Esophagus squamous epithelium (tissue), 5 donors: ENCODE measurements at regions not wholly inside any gene's neighbourhood (a gene's known extent, or its start where the extent isn't known, plus 50 kb on each side); places are given as distances from the start of the nearest gene placed in this dataset.

Experiments used
- DNase-seq: peaks from one replicate; lab custom pipeline; 2025; lab: John Stamatoyannopoulos, UW
- H3K27ac ChIP-seq, 4 donors: fragments of 200-600 bp; sonication (generic); one replicate each; pipeline ENCODE4 v1.5.1; 2016 to 2019; ENCODE audit warnings: mild to moderate bottlenecking in 1 of 4
- H3K27me3 ChIP-seq, 4 donors: fragments of 200-600 bp; sonication (generic); 1 replicate in 3 of 4; 2 replicates in 1 of 4; pipeline versions ENCODE4 v1.5.1 to v1.6.0; 2017 to 2021; ENCODE audit warnings: antibody characterized with exemption in 1 of 4
- H3K36me3 ChIP-seq, 3 donors: fragments of 200-600 bp; sonication (generic); one replicate each; pipeline ENCODE4 v1.5.1; 2016 to 2019
- H3K4me1 ChIP-seq, 3 donors: fragments of 200-600 bp; sonication (generic); one replicate each; pipeline ENCODE4 v1.5.1; 2017 to 2019
- H3K4me3 ChIP-seq, 4 donors: fragments of 200-600 bp; sonication (generic); 1 replicate in 3 of 4; 2 replicates in 1 of 4; pipeline ENCODE4 v1.5.1; 2016 to 2019; ENCODE audit warnings: mild to moderate bottlenecking in 2 of 4, moderate library complexity in 1 of 4
- H3K9me3 ChIP-seq, 3 donors: fragments of 200-600 bp; sonication (generic); one replicate each; pipeline ENCODE4 v1.5.1; 2016 to 2019
- CTCF ChIP-seq, 6 experiments: fragments of 450-650 bp in 4 of 6; fragments of 200-600 bp in 2 of 6; sonication (generic) in 2 of 6; IDR thresholded peaks; one replicate each; pipeline ENCODE4 v1.5.1; 2016 to 2019; ENCODE audit warnings: antibody characterized with exemption in 6 of 6, mild to moderate bottlenecking in 4 of 6, moderate library complexity in 4 of 6
- POLR2A ChIP-seq, 4 donors: fragments of 450-650 bp; IDR thresholded peaks; one replicate each; pipeline ENCODE4 v1.6.1; 2017; ENCODE audit warnings: antibody characterized with exemption in 4 of 4, mild to moderate bottlenecking in 4 of 4, moderate library complexity in 3 of 4
- WGBS, 2 donors: methylation state at CpG; one replicate each; pipeline ENCODE4 v1.1.5; 2018; 5-methylcytosine and 5-hydroxymethylcytosine counted together
- intact Hi-C: fragments of 100-400 bp; cut with DNase I; formaldehyde crosslinking; loops from one replicate; pipeline ENCODE4 v1.15.0; 2022
- donor health status: DM: yes; HTN: yes; CAD: no.

GRCh38 chr18:65282096-65282495 lies 468.7 kb upstream of the CDH7 start:
- no peaks in the 10 kb centered on the region for H3K9me3 ChIP-seq
- H3K4me3 ChIP-seq = no peak overlapping the region
- no peaks in the 10 kb centered on the region for H3K36me3 ChIP-seq
- 47 to 49% methylated on average over 1 of the region's 1 CpG for WGBS, 2 donors
- DNase-seq = no peak
- no peak overlapping the region for H3K27ac ChIP-seq
- no peak for TF ChIP-seq CTCF (IDR thresholded peaks at IDR 0.05)
- TF ChIP-seq POLR2A (IDR thresholded peaks at IDR 0.05) = no peak
- H3K27me3 ChIP-seq = no peaks in the 10 kb centered on the region
- intact Hi-C loops = no loop called here
- no peaks in the 10 kb centered on the region for H3K4me1 ChIP-seq

- H3K36me3 ChIP-seq = no peaks in the 10 kb centered on the region
- 70 to 77% methylated on average over 4 of the region's 4 CpGs for WGBS, 2 donors
- no peak for TF ChIP-seq CTCF (IDR thresholded peaks at IDR 0.05)
- intact Hi-C loops = no loop called here
- no peaks in the 10 kb centered on the region for H3K9me3 ChIP-seq
- no peak overlapping the region for H3K4me3 ChIP-seq
- H3K27me3 ChIP-seq = no peaks in the 10 kb centered on the region
- H3K27ac ChIP-seq = no peak overlapping the region
- no peaks in the 10 kb centered on the region for H3K4me1 ChIP-seq
- no peak for DNase-seq
Observed at GRCh38 chr18:65279668-65280305, 471.0 kb upstream of the CDH7 start.

- no peaks in the 10 kb centered on the region for H3K36me3 ChIP-seq
- WGBS, 2 donors = 77 to 84% methylated on average over 9 of the region's 9 CpGs
- H3K9me3 ChIP-seq = no peaks in the 10 kb centered on the region
- TF ChIP-seq CTCF (IDR thresholded peaks at IDR 0.05) = no peak
- no peak for TF ChIP-seq POLR2A (IDR thresholded peaks at IDR 0.05)
- H3K27me3 ChIP-seq = no peaks in the 10 kb centered on the region
- no peak overlapping the region for H3K27ac ChIP-seq
- no peak overlapping the region for H3K4me3 ChIP-seq
- DNase-seq = no peak
- intact Hi-C loops = no loop called here
- no peaks in the 10 kb centered on the region for H3K4me1 ChIP-seq
Observed at GRCh38 chr18:65278939-65279667, 471.7 kb upstream of the CDH7 start.

- no peaks in the 10 kb centered on the region for H3K4me1 ChIP-seq
- H3K27me3 ChIP-seq = no peaks in the 10 kb centered on the region
- H3K4me3 ChIP-seq = no peak overlapping the region
- WGBS, 2 donors = 27 to 44% methylated on average over 1 of the region's 1 CpG
- DNase-seq = no peak
- H3K27ac ChIP-seq = no peak overlapping the region
- H3K36me3 ChIP-seq = no peaks in the 10 kb centered on the region
- H3K9me3 ChIP-seq = no peaks in the 10 kb centered on the region
- intact Hi-C loops = no loop called here
- TF ChIP-seq POLR2A (IDR thresholded peaks at IDR 0.05) = no peak
- TF ChIP-seq CTCF (IDR thresholded peaks at IDR 0.05) = no peak
Observed at GRCh38 chr18:65269375-65269774, 481.4 kb upstream of the CDH7 start.

- intact Hi-C loops = no loop called here
- Histone ChIP-seq H3K4me1 (no peaks in the 10 kb centered on the region), H3K4me3 (no peak overlapping the region), H3K9me3 (no peaks in the 10 kb centered on the region), H3K27me3 (no peaks in the 10 kb centered on the region), H3K36me3 (no peaks in the 10 kb centered on the region), H3K27ac (no peak overlapping the region)
- WGBS, 2 donors = 81 to 85% methylated on average over 1 of the region's 1 CpG
- no peak for TF ChIP-seq POLR2A (IDR thresholded peaks at IDR 0.05)
- no peak for TF ChIP-seq CTCF (IDR thresholded peaks at IDR 0.05)
- no peak for DNase-seq
Observed at GRCh38 chr18:65265761-65266160, 485.1 kb upstream of the CDH7 start.
